Caco-2 (cell line): ENCODE measurements at regions not wholly inside any gene's neighbourhood (a gene's known extent, or its start where the extent isn't known, plus 50 kb on each side); places are given as distances from the start of the nearest gene placed in this dataset.

ENCODE experiments used
- BruUV-seq: library from RNA; stranded (reverse); fragments of 400-500 nt; replicated peaks from 2 replicates; lab custom pipeline; 2021; lab: Mats Ljungman, UMichigan
- CTCF ChIA-PET: fragments of 300-600 bp; sonication (Branson Sonifier 250); formaldehyde crosslinking; loops from one replicate; lab custom pipeline; 2022; ENCODE audit warnings: antibody characterized with exemption; lab: Charles Lee
- POLR2A ChIA-PET: fragments of 300-600 bp; sonication (Branson Sonifier 250); formaldehyde crosslinking; loops from one replicate; lab custom pipeline; 2022; ENCODE audit warnings: antibody characterized with exemption; lab: Charles Lee
- DNase-seq, 2 experiments: peaks; one replicate each; pipeline versions ENCODE4 v3.0.0 to v3.0.0-alpha.2; 2020 to 2022
- H3K27me3 ChIP-seq: replicated peaks from 2 replicates; pipeline ENCODE4 v1.6.0; 2011; ENCODE audit warnings: low read length; ENCODE audit not compliant: control insufficient read depth, insufficient read depth
- H3K36me3 ChIP-seq: 2 replicates; pipeline ENCODE4 v1.5.1; 2011; ENCODE audit warnings: low read length; ENCODE audit not compliant: control insufficient read depth, insufficient read depth
- H3K4me1 ChIP-seq: fragments of 250-450 bp; sonication (Bioruptor Pico); 2 replicates; pipeline ENCODE4 v1.5.1; 2020; ENCODE audit warnings: mild to moderate bottlenecking
- H3K4me3 ChIP-seq: 2 replicates; pipeline ENCODE4 v1.5.1; 2011; ENCODE audit warnings: low read depth, mild to moderate bottlenecking, control low read depth, low read length
- H3K9me3 ChIP-seq: fragments of 250-450 bp; sonication (Bioruptor Pico); 2 replicates; pipeline ENCODE4 v1.5.1; 2020; ENCODE audit warnings: mild to moderate bottlenecking, moderate library complexity
- H3K27ac Mint-ChIP-seq: one replicate; pipeline ENCODE4 v1.8.0; 2022; ENCODE audit warnings: mixed read lengths; ENCODE audit not compliant: unreplicated experiment
- H3K27me3 Mint-ChIP-seq: one replicate; pipeline ENCODE4 v1.8.0; 2022; ENCODE audit warnings: mixed read lengths; ENCODE audit not compliant: insufficient read depth, unreplicated experiment
- H3K36me3 Mint-ChIP-seq: one replicate; pipeline ENCODE4 v1.8.0; 2022; ENCODE audit warnings: mild to moderate bottlenecking, mixed read lengths; ENCODE audit not compliant: insufficient read depth, unreplicated experiment
- H3K4me1 Mint-ChIP-seq: one replicate; pipeline ENCODE4 v1.8.0; 2022; ENCODE audit warnings: low read depth, mixed read lengths; ENCODE audit not compliant: unreplicated experiment
- H3K4me3 Mint-ChIP-seq: one replicate; pipeline ENCODE4 v1.8.0; 2022; ENCODE audit warnings: mild to moderate bottlenecking, moderate library complexity, mixed read lengths; ENCODE audit not compliant: unreplicated experiment
- H3K9me3 Mint-ChIP-seq: one replicate; pipeline ENCODE4 v1.8.0; 2022; ENCODE audit warnings: mixed read lengths; ENCODE audit not compliant: unreplicated experiment
- CTCF ChIP-seq, 2 experiments: fragments of 200-600 bp in 1 of 2; IDR thresholded peaks; 1 replicate in 1 of 2; 2 replicates in 1 of 2; pipeline versions ENCODE4 v1.5.1 to v1.8.0; 2011 to 2022; ENCODE audit warnings: antibody characterized with exemption in 1 of 2, control low read depth in 1 of 2, inconsistent platforms in 1 of 2, low read depth in 1 of 2, low read length in 1 of 2, mild to moderate bottlenecking in 1 of 2, moderate library complexity in 1 of 2; ENCODE audit not compliant: insufficient read depth in 1 of 2, severe bottlenecking in 1 of 2, unreplicated experiment in 1 of 2
- intact Hi-C: fragments of 100-400 bp; cut with micrococcal nuclease; formaldehyde crosslinking; loops from one replicate; pipeline ENCODE4 v1.10.0; 2022; ENCODE audit not compliant: unreplicated experiment

GRCh38 chr6:9095729-9096128 lies 660.4 kb upstream of the SLC35B3 start:
- no peaks in the 10 kb centered on the region for H3K9me3 ChIP-seq
- Mint-ChIP-seq H3K27me3 (peaks cover 3% of the 10 kb centered on the region), H3K27ac (no peak overlapping the region), H3K4me1 (no peaks in the 10 kb centered on the region), H3K36me3 (no peaks in the 10 kb centered on the region), H3K9me3 (no peaks in the 10 kb centered on the region), H3K4me3 (no peak overlapping the region)
- POLR2A ChIA-PET = no interaction called here
- CTCF ChIA-PET = no interaction called here
- no peak overlapping the region for H3K4me3 ChIP-seq
- intact Hi-C loops = loop anchor here (5.0 kb wide), 1 partner anchor 113 kb away; no protein-coding TSS in a partner anchor
- H3K27me3 ChIP-seq = no peaks in the 10 kb centered on the region
- DNase-seq = no peak
- H3K4me1 ChIP-seq = no peaks in the 10 kb centered on the region
- BruUV-seq = no TSS peak
- H3K36me3 ChIP-seq = no peaks in the 10 kb centered on the region
- TF ChIP-seq CTCF (IDR thresholded peaks at IDR 0.05; ENCODE audit: insufficient read depth in 1 of 2, low read depth in 1 of 2, low read length in 1 of 2, severe bottlenecking in 1 of 2, unreplicated experiment in 1 of 2) = no peak

- Mint-ChIP-seq H3K4me3 (no peak overlapping the region), H3K4me1 (no peaks in the 10 kb centered on the region), H3K27me3 (peaks cover 3% of the 10 kb centered on the region), H3K9me3 (no peaks in the 10 kb centered on the region), H3K27ac (no peak overlapping the region), H3K36me3 (no peaks in the 10 kb centered on the region)
- no peak for DNase-seq
- no TSS peak for BruUV-seq
- H3K4me1 ChIP-seq = no peaks in the 10 kb centered on the region
- no peaks in the 10 kb centered on the region for H3K27me3 ChIP-seq
- no peaks in the 10 kb centered on the region for H3K36me3 ChIP-seq
- intact Hi-C loops = loop anchor here (5.0 kb wide), 1 partner anchor 113 kb away; no protein-coding TSS in a partner anchor
- H3K4me3 ChIP-seq = no peak overlapping the region
- CTCF ChIA-PET = no interaction called here
- POLR2A ChIA-PET = no interaction called here
- no peaks in the 10 kb centered on the region for H3K9me3 ChIP-seq
- TF ChIP-seq CTCF (IDR thresholded peaks at IDR 0.05; ENCODE audit: insufficient read depth in 1 of 2, low read depth in 1 of 2, low read length in 1 of 2, severe bottlenecking in 1 of 2, unreplicated experiment in 1 of 2) = no peak
Observed at GRCh38 chr6:9095137-9095536, 659.8 kb upstream of the SLC35B3 start.

- no peaks in the 10 kb centered on the region for H3K9me3 Mint-ChIP-seq
- intact Hi-C loops = no loop called here
- H3K4me3 Mint-ChIP-seq = no peak overlapping the region
- peaks cover 3% of the 10 kb centered on the region for H3K27me3 Mint-ChIP-seq
- H3K36me3 ChIP-seq = no peaks in the 10 kb centered on the region
- H3K27ac Mint-ChIP-seq = no peak overlapping the region
- no peaks in the 10 kb centered on the region for H3K27me3 ChIP-seq
- no peak overlapping the region for H3K4me3 ChIP-seq
- DNase-seq = no peak
- no peaks in the 10 kb centered on the region for H3K36me3 Mint-ChIP-seq
- CTCF ChIA-PET = no interaction called here
- BruUV-seq = no TSS peak
- TF ChIP-seq CTCF (IDR thresholded peaks at IDR 0.05; ENCODE audit: insufficient read depth in 1 of 2, low read depth in 1 of 2, low read length in 1 of 2, severe bottlenecking in 1 of 2, unreplicated experiment in 1 of 2) = no peak
- no peaks in the 10 kb centered on the region for H3K4me1 ChIP-seq
- no peaks in the 10 kb centered on the region for H3K9me3 ChIP-seq
- POLR2A ChIA-PET = no interaction called here
- H3K4me1 Mint-ChIP-seq = no peaks in the 10 kb centered on the region
Observed at GRCh38 chr6:9089724-9090123, 654.4 kb upstream of the SLC35B3 start.
